ENCODE measurements at regions not wholly inside any gene's neighbourhood (a gene's known extent, or its start where the extent isn't known, plus 50 kb on each side); places are given as distances from the start of the nearest gene placed in this dataset.

GRCh38 chr15:23983500-23984259, 296.6 kb upstream of the NDN start:
- H3K27me3 ChIP-seq: no peaks in the 10 kb centered on the region
- no peak for DNase-seq (ENCODE audit: low spot score)
- H3K36me3 ChIP-seq: no peaks in the 10 kb centered on the region
- H3K9me3 ChIP-seq: no peaks in the 10 kb centered on the region
- no peak for TF ChIP-seq CTCF (IDR thresholded peaks at IDR 0.05)
- H3K4me3 ChIP-seq: no peak overlapping the region
- no peaks in the 10 kb centered on the region for H3K4me1 ChIP-seq
- H3K27ac ChIP-seq: no peak overlapping the region

GRCh38 chr15:23994273-23994672, 307.2 kb upstream of the NDN start:
- no peak for TF ChIP-seq CTCF (IDR thresholded peaks at IDR 0.05)
- Histone ChIP-seq H3K4me3 (no peak overlapping the region), H3K9me3 (peaks cover 0 to 18% of the 10 kb centered on the region in 2 donors), H3K4me1 (no peaks in the 10 kb centered on the region), H3K27ac (no peak overlapping the region), H3K27me3 (no peaks in the 10 kb centered on the region), H3K36me3 (no peaks in the 10 kb centered on the region)
- no peak for DNase-seq (ENCODE audit: low spot score)

- Histone ChIP-seq H3K9me3 (peaks cover 0 to 18% of the 10 kb centered on the region in 2 donors), H3K4me1 (no peaks in the 10 kb centered on the region), H3K27ac (no peak overlapping the region), H3K27me3 (no peaks in the 10 kb centered on the region), H3K4me3 (no peak overlapping the region), H3K36me3 (no peaks in the 10 kb centered on the region)
- no peak for TF ChIP-seq CTCF (IDR thresholded peaks at IDR 0.05)
- DNase-seq (ENCODE audit: low spot score): no peak
These were observed 311.0 kb upstream of the NDN start for GRCh38 chr15:23998056-23998455.

GRCh38 chr15:24008476-24008875, 321.4 kb upstream of the NDN start:
- Histone ChIP-seq H3K9me3 (no peaks in the 10 kb centered on the region), H3K27me3 (no peaks in the 10 kb centered on the region), H3K4me3 (no peak overlapping the region), H3K36me3 (no peaks in the 10 kb centered on the region), H3K4me1 (no peaks in the 10 kb centered on the region), H3K27ac (no peak overlapping the region)
- DNase-seq (ENCODE audit: low spot score): no peak
- TF ChIP-seq CTCF (IDR thresholded peaks at IDR 0.05): no peak

GRCh38 chr15:24017470-24017869, 330.4 kb upstream of the NDN start:
- Histone ChIP-seq H3K27me3 (no peaks in the 10 kb centered on the region), H3K36me3 (no peaks in the 10 kb centered on the region), H3K4me3 (no peak overlapping the region), H3K4me1 (no peaks in the 10 kb centered on the region), H3K9me3 (no peaks in the 10 kb centered on the region), H3K27ac (no peak overlapping the region)
- no peak for TF ChIP-seq CTCF (IDR thresholded peaks at IDR 0.05)
- no peak for DNase-seq (ENCODE audit: low spot score)

- TF ChIP-seq CTCF (IDR thresholded peaks at IDR 0.05): no peak
- Histone ChIP-seq H3K27me3 (no peaks in the 10 kb centered on the region), H3K4me3 (no peak overlapping the region), H3K36me3 (no peaks in the 10 kb centered on the region), H3K4me1 (no peaks in the 10 kb centered on the region), H3K27ac (no peak overlapping the region), H3K9me3 (peaks cover 0 to 4% of the 10 kb centered on the region in 2 donors)
- DNase-seq (ENCODE audit: low spot score): no peak
These were observed 352.6 kb upstream of the NDN start for GRCh38 chr15:24039683-24040082.

All from right atrium auricular region (tissue), 2 donors.